ENCODE measurements at regions not wholly inside any gene's neighbourhood (a gene's known extent, or its start where the extent isn't known, plus 50 kb on each side); places are given as distances from the start of the nearest gene placed in this dataset.

DNA sequence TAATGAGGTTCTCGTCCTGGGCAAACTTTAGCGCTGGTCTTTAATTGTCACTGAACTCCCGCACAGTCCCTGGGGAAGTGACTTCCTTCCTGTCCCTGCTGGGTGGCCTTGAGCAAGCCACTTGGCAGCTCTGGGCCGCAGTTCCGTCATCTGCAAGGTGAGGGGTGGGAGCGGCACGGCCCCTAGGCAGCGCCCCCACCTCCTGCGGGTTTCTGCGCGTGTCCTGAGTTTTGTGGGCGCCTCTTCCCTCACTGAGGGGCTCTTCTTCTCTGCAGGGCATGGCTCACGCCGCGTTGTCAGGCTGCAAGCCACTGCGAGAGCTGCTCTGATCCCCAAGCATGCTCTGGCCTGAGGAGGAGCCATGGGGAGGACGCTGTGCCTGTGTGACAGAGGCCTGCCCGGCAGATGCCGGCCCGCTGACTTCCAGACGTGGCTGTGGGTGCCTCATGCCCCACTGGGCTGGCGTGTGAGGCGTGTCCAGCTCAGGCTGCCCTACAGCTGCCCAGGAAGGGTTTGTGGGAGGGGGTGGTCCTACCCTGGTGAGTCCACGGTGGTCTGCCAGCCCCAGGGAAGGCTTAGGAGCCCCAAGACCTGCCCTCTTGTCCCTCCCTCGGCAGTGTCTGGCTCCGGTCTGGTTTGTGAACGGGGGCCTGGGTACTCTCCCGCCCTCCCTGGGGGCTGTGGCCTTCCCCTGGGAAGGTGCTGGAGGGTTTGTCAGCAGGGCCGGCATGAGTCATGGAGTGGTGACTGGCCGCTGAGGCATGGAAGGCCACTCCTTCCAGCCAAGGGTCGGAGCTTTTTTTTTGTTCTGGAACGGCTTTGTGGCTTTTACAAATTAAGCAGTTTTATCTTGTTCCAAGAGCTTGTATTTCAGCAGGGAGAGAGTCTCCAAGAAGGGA is 182.0 kb downstream of the SEC14L1 start:
- DNase-seq = no peak

DNA sequence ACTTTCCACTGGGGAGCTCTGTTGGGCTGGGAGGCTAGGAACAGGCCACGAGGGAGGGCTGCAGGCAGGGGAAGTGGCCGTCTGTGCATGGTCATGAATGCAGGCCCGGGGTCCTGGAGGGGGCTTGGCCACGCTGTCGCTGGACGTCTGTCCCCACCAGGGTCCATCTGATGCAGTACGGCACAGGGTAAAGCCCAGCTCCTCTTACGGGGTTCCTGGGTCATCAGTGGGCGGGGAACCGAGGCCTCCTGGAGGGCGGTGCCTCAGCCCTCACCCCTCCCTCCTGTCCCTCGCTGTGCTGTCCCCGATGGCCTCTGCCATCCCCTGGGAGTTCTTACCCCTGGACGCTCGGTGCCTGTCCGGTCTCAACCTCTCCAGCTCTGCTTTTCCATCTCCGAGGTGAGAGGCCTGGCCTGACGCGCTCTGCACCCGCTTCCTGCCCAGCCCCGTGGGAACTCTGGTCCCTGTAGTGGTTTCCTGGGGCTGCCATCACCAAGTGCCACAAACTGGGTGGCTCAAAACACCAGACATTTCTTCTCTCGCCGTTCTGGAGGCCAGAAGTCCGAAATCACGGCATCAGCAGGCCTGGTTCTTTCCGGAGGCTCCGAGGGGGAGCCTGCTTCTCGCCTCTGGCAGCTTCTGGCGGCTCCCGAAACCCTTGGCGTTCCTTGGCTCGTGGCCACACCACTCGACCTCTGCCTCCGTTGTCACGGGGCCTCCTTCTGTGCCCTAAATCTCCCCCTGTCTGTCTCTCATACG is 182.8 kb downstream of the SEC14L1 start:
- DNase-seq = no peak

DNA sequence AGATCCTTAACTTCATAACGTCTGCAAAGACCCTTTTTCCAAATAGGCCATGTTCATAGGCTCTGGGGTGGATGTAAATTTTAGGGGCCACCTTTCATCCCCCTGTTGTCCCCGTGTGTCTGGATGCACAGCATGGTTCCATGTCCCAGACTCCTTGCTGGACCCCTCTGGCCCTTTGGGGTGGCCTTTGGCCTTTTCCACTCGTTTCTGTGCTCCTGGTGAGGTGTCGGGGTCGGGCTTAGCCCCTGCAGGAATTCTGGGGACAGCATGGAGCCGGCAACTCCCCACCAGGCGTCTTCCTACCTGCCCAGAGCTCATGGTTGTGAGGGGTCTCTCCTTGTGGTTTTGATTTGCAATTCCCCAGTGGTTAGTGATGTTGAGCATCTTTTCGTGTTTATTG is 183.5 kb downstream of the SEC14L1 start:
- no peak for DNase-seq

DNA sequence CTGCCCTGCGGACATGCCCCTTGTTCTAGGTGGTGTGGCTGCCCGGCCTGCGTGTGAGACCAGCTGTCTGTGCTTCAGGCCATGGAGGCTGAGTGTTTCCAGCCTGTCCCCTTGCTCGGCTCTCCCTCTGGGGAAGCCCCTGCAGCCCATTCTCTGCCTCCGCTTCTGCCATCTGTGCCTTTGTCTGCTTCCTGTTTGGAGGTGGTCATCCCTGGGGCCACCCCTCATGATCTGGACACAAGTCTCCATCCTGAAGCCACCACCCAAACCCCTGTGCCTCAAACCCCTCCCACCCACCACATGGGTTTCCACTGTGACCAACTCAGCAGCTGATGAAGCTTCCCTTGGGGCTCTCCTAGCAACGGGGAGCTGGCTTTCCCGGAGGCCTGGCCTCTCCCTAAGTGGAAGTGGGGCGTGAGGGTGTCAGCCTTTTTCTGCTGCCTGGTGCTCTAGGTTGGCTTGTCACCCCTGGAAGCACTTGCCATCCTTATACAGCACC is 184.9 kb downstream of the SEC14L1 start:
- DNase-seq = no peak

DNA sequence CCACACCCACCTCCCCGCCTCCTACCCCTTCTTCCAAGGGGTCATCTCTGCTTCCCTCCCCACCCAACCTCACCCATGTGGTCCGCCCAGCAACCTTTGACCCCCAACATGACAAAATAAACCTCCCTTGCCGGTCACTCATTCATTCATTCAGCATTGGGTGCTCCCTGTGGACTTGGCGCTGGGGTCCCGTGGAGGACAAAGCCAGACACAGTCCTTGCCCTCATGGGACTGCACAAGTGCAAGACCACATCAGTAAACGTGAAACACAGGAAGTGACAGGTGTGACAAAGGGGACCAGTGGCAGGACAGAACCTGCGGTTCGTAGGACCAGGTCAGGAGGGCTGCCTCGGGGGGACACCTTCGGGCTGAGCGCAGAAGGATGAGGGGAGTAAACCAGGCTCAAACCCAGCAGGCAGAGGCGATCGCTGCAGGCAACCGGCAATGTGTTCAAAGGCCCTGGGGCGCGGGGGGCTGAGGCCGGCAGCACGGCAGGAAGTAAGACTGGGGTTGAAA is 185.4 kb downstream of the SEC14L1 start:
- DNase-seq = no peak

DNA sequence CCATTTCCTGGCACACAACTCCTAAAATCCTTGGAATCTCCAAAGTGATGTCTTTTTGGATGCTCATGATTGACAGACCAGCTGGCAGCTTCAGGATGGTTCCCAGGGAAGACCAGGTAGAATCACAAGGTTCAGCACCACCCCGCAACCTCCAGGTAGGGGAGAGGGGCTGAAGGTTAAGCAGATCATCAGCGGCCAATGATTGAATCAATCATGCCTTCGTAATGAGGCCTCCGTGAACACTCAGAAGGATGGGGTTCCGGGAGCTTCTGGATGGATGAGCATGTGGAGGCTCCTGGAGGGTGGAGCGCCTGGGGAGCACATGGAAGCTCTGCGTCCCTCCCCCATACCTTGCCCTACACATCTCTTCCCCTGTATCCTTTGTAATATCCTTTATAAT is 185.9 kb downstream of the SEC14L1 start:
- no peak for DNase-seq

DNA sequence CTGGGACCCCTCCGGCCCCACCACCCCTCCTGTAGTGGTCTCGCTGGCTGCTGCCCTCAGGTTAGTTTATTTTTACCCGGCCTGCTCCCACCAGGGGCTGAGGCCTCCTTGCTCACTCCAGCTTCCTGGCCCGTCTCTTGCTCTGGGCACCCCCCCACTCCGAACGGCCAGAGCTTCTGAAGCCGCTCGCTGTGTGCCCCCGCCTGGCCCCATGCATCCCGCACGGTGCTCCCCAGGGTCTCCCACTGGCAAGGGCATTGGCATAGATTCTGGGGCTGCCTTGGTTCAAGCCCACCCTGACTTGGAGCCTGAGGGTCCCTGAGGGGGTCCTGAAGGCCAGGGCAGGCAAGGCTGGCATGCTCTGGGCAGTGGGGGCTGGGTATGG is 186.4 kb downstream of the SEC14L1 start:
- DNase-seq = no peak

DNA sequence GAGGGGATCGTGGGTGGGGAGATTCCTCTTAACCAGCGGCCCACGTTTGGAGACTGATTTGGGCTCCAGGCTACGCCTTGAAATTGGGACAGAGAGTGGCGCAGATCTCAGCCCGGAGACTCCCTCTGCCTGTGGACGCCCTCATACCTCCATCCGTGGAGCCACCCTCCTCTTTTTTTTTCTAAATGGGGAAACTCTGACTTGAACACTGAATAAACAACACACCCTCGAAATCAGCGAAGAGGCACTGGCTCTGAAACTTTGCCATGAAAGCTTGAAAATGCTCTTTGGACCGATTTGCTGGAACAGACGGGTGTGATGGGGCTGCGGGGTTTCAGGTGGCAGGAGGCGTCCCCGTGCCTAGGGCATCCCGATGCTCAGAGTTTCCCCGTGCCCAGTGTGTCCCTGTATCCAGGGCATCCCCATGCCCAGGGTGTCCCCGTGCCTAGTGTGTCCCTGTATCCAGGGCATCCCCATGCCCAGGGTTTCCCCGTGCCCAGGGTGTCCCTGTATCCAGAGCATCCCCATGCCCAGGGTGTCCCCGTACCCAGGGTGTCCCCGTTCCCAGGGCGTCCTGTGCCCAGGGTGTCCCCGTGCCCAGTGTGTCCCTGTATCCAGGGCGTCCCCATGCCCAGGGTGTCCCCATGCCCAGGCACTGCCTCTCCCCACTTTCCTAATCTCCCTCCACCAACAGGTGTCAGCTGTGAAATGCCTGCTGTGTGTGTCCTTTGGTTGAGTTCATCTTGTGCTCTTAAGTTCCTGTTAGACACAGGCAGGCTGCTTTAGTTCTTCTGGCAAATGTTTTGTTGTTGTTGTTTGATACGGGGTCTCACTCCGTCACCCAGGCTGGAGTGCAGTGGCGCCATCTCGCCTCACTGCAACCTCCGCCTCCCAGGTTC is 187.0 kb downstream of the SEC14L1 start:
- no peak for DNase-seq

DNA sequence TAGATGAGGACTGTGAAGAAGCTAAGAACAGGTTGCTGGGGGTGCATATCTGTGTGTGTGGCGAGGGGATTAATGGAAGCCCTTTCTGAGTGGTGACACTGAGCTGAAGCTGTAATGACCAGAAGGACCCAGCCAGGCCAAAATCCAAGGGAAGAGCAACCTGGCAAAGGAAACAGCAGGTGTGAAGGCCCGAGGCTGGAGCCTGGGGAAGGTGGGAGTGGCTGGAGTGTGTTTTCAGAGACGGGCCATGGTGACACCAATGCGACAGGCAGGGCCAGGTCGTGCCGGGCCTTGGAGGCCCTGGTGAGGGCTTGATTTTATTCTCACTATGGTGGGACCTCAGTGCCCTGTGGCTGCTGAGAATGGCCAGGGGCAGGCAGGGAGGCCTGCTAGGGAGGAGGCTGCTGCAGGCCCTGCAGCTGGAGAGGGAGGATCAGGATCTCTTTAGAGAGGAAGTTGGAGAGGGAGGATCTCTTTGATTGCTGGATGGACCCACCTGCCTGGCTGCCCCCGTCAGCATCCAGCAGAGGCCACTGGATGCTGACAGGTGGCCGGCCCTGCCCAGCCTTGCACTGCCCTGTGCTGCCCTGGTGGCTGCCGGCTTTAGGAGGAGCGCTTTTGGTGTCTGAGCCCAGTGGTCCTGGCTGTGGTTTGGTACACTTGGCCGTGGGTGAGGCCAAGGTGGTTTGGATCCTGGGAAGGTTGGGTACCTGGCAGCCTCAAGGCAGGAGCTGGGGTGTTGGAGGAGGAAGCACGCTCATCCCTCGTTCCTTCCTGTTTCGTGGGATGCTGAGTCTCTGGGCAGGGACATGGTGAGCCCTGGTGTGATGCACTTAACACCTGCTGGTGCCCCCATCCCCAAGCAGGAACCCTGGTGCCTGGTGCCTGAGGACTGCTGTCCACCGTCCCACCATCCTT is 188.3 kb downstream of the SEC14L1 start:
- no peak for DNase-seq

DNA sequence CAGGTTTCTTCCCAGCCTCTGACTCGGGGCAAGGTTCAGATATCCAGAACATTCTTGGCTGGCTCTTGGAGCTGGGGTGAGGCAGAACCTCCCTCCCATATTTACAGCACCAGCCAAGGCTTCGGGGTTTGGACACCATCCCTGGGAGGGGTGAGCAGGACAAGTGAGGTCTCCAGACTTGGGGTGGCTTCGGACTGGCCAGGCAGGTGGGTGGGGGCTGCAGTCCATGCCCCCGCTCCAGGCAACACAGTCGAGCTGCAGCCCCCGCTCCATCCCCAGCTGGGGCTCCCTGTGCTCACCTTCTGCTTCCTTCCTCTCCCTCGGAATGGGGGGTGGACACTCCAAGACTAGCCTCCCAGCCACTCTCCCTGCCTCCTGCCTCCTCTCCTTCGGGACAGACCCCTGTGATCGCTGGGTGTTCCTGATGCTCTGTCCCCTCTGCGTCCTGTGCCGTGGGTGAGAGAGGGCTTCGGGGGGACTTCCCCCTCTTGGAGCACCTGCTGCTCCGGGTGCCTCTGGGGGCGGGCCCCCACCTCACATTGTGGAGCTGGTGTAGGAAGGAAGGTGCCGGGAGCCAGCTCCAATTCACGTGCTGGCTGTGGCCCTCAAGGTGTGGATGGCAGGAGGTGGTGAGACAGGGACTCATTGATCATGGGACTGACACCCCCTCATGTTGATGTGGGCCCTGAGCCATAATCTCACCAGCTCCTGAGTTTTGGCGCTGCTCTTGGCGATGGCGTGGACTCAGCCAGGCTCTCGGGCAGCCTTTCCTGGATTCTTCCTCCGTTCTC is 189.2 kb downstream of the SEC14L1 start:
- DNase-seq = no peak

DNA sequence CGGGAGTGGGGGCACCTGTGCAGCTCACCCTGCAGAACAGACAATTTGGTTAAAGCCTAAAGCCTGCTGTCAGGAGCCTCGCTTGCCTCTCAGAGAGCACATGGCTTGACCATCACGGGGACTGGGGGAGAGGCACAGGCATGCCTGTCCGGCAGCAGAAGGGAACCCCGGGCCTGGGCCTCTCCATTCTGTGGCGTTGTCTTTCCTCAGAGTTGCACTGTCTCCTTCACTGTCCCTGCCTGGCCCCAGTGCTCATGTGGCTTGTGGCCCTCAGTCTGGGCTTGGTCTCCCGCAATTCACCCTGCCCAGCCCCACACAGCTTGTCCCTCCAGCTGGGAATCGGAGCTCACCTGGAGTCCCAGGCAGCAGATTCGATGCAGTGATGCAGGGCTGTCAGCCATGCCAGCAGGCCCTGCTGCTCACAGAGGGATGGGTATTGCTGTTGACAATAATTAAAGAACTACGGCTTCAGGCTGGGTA is 189.9 kb downstream of the SEC14L1 start:
- no peak for DNase-seq

DNA sequence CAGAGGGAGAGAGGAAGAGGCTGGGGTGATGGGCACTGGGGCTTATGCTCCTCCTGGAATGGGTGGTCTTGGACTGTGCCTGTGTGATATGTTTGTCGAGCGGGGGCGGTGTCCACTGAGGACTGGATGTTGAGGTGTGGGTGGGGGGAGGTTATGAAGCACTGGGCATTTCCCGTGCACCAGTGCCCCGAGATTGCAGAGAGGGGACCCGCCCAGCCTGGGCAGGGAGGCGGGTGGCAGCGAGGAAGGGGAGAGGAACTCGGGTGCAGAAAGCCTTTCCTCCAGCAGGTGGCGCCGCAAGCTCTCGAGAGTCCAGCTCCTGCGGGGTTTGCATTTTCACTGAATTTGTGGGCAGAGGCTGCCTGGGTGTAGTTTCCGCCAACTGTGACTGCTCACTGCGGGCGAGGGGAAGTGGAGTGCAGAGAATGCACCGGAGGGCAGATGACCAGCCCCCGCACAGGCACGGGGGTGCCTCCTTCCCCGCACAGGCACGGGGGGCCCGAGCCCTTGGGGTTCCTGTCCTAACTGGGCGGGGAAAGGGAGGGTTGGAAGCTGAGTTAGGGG is 190.6 kb downstream of the SEC14L1 start:
- DNase-seq = peak; percentile 99

DNA sequence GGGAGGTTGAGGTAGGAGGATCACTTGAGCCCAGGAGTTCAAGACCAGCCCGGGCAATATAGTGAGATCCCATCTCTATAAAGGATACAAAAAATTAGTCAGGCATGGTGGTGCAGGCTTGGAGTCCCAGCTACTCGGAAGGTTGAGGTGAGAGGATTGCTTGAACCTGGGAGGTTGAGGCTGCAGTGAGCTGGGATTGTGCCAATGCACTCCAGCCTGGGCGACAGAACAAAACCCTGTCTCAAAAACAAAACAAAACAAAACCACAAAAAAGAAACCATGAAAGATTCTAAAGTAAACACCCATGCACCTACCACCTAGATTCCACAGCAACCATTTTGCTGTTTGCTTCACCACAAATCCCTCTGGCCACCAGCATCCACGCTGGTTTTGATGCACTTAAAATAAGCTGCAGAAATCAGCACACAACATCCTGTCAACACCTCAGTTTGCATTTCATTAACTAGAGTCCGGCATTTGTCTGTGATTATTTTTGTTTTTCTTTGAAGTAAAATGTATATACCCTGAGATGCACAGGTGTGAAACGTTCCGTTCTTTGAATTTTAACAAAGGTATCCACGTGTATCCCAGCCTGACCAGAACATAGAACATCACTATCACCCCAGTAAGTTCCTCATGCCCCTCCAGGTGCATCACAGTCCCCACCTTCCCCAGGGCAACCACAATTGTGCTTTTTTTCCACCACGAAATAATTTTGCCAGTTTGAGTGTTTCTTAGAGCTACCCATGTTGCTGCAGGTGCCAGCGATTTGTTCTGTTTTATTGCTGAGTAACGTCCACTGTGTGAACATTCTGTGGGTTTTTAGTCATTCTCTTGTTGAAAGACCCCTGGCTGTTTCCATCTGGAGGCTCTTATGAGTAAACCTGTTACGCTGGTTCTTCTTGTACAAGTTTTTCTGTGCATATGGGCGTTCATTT is 191.5 kb downstream of the SEC14L1 start:
- DNase-seq = no peak

DNA sequence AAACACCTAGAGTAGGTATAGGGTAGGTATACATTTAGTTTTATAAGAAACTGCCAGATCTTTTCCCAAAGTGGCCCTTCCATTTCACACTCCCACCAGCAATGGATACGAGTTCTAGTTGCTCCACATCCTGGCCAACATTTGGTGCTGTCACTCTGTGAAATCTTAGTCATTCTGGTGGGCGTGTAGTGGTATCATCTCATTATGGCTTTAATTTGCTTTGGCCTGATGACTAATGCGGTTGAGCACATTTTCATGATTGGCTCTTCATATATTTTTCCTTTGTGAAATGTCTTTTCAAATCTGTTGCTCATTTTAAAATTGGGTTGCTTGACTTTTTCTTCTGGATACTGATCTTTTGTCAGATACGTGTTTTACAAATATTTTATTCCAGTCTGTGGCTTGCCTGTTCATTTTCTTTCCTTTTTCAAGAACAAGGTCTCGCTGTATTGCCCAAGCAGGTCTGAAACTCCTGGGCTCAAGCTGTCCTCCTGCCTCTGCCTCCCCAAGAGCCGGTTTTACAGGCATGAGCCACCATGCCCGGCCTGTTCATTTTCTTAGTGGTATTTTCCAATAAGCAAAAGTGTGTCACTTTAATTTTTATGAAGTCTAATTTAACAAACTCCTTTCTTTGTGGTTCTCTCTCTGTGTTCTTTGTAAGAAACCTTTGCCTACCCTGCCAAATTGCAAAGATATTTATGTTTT is 192.4 kb downstream of the SEC14L1 start:
- peak; percentile 57 for DNase-seq

DNA sequence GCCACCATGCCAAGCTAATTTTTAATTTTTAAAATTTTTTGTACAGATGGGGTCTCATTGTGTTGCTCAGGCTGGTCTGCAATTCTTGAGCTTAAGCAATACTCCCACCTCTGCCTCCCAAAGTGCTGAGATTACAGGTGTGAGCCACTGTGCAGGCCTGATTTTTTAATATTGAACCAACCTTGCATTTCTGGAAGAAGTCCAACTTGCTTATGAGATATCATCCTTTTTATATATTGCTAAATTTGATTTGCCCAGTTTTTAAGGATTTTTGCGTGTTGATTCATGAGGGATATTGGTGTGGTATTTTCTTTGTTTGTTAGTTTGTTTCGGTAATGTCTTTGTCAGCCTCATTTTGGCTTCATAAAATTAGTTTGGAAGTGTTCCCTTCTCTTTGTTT is 196.4 kb downstream of the SEC14L1 start:
- DNase-seq = no peak

DNA sequence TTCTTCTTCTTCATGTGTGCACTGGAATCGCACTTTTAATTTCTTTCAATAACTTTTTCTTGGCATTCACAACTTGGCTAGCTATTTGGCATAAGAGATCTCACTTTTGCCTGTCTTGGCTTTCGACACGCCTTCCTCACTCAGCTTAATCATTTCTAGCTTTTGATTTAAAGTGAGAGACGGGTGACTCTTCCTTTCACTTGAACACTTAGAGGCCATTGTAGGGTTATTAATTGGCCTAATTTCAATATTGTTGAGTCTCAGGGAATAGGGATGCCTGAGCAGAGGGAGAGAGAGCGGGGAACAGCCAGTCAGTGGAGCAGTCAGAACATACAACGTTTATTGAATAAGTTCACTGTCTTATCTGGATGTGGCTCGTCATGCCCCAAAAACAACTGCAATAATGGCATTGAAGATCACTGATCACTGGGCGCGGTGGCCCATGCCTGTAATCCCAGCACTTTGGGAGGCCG is 200.3 kb downstream of the SEC14L1 start:
- no peak for DNase-seq

DNA sequence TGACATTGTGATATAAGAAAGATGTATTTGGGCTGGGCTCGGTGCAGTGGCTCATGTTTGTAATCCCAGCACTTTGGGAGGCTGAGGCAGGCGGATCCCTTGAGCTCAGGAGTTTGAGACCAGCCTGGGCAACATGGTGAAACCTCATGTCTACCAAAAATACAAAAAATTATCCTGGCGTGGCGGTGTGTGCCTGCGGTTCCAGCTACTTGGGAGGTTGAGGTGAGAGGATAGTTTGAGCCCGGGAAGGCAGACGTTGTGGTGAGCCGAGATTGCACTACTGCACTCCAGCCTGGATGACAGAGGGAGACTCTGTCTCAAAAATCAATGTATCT is 201.9 kb downstream of the SEC14L1 start:
- peak; percentile 24 for DNase-seq

DNA sequence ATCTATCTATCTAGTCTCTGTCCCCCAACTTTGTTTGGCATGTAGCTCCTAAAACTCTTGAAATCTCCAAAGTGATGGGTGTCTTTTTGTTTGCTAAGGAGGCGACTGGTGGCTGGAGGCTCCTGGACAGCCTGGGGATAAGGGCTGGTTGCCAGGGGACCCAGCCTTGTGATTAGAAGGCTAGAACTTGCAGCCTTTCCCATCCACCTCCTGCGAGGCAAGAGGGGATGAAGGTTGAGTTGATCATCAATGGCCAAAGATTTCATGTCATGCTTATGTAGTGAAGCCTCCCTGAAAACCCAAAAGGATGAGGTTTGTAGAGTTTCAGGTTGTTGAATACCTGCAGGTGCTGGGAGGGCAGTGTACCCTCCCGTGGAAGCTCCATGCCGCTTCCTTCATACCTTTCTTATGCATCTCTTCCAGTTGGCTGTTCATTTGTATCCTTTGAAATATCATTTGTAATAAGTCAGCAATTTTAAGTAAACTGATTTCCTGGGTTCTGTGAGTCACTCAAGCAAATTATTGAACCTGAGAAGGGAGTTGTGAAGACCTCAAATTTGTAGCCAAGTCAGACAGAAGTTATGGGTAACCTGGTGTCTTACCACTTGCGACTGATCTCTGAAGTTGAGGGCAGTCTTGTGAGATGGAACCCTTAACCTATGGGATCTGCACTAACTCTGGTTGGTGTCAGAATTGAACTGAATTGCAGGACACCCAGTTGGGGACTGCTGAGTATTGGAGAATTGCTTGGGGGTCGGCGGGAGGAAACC is 202.4 kb downstream of the SEC14L1 start:
- DNase-seq = peak; percentile 31

Data from stimulated activated CD8-positive, alpha-beta memory T cell treated with anti-CD3 and anti-CD28 coated beads, Interleukin-4, amount 100 ng/mL, for 48 hours (primary cell).